DND-41 (cell line): ENCODE measurements at regions not wholly inside any gene's neighbourhood (a gene's known extent, or its start where the extent isn't known, plus 50 kb on each side); places are given as distances from the start of the nearest gene placed in this dataset.

Experiments used
- ATAC-seq: fragments of 200-7000 bp; cut with Tn5 transposase; 3 replicates; pipeline ENCODE4 v1.9.1; 2021; ENCODE audit warnings: low read depth; ENCODE audit not compliant: insufficient read depth
- DNase-seq: peaks from one replicate; pipeline ENCODE4 v3.0.0-alpha.2; 2020
- H2AFZ ChIP-seq: 2 replicates; pipeline ENCODE4 v1.6.0; 2012; ENCODE audit warnings: low read depth, low read length
- H3K27ac ChIP-seq: 2 replicates; pipeline ENCODE4 v1.5.1; 2012; ENCODE audit warnings: low read length, inconsistent platforms
- H3K27me3 ChIP-seq: fragments of 200-600 bp; sonication (generic); 2 replicates; pipeline ENCODE4 v1.6.0; 2012; ENCODE audit warnings: low read length, mild to moderate bottlenecking, inconsistent platforms; ENCODE audit not compliant: insufficient read depth, poor library complexity
- H3K36me3 ChIP-seq: 2 replicates; pipeline ENCODE4 v1.5.1; 2012; ENCODE audit warnings: low read length, inconsistent platforms; ENCODE audit not compliant: insufficient read depth
- H3K4me1 ChIP-seq: 2 replicates; pipeline ENCODE4 v1.5.1; 2012; ENCODE audit warnings: mild to moderate bottlenecking, low read length; ENCODE audit not compliant: insufficient read depth
- H3K4me2 ChIP-seq: 2 replicates; pipeline ENCODE4 v1.6.0; 2012; ENCODE audit warnings: mild to moderate bottlenecking, moderate library complexity, low read length, inconsistent platforms; ENCODE audit not compliant: insufficient read depth
- H3K4me3 ChIP-seq, 2 experiments: fragments of 200-600 bp in 1 of 2; shearing (Covaris generic) in 1 of 2; 2 replicates each; pipeline ENCODE4 v1.5.1; 2012 to 2016; ENCODE audit warnings: inconsistent platforms in 2 of 2, low read length in 2 of 2, mild to moderate bottlenecking in 2 of 2, low read depth in 1 of 2, moderate library complexity in 1 of 2
- H3K79me2 ChIP-seq: 2 replicates; pipeline ENCODE4 v1.6.0; 2012; ENCODE audit warnings: low read length, inconsistent platforms; ENCODE audit not compliant: insufficient read depth
- H3K9ac ChIP-seq: 2 replicates; pipeline ENCODE4 v1.6.0; 2012; ENCODE audit warnings: low read depth, mild to moderate bottlenecking, inconsistent platforms, low read length, moderate library complexity
- H3K9me3 ChIP-seq: 2 replicates; pipeline ENCODE4 v1.5.1; 2012; ENCODE audit warnings: low read length, moderate library complexity, mild to moderate bottlenecking, inconsistent platforms; ENCODE audit not compliant: insufficient read depth, severe bottlenecking
- H4K20me1 ChIP-seq: 2 replicates; pipeline ENCODE4 v1.6.0; 2012; ENCODE audit warnings: low read length; ENCODE audit not compliant: insufficient read depth
- CTCF ChIP-seq: IDR thresholded peaks from 2 replicates; pipeline ENCODE4 v1.5.1; 2012; ENCODE audit warnings: borderline replicate concordance, low read length, moderate library complexity, mild to moderate bottlenecking; ENCODE audit not compliant: poor library complexity, severe bottlenecking; ENCODE audit errors: extremely low read depth
- EZH2 ChIP-seq: IDR thresholded peaks from 3 replicates; pipeline ENCODE4 v1.6.1; 2012; ENCODE audit warnings: borderline replicate concordance, low read depth, mild to moderate bottlenecking, moderate library complexity, low read length, inconsistent platforms; ENCODE audit not compliant: severe bottlenecking

- H3K9me3 ChIP-seq = no peaks in the 10 kb centered on the region
- no peaks in the 10 kb centered on the region for H4K20me1 ChIP-seq
- no peaks in the 10 kb centered on the region for H3K4me1 ChIP-seq
- no peak overlapping the region for H3K27ac ChIP-seq
- no peak for TF ChIP-seq CTCF
- TF ChIP-seq EZH2 = no peak
- ATAC-seq (no peak), DNase-seq (no peak)
- no peaks in the 10 kb centered on the region for H3K36me3 ChIP-seq
- H3K4me3 ChIP-seq = no peak overlapping the region
- no peak overlapping the region for H2AFZ ChIP-seq
- no peak overlapping the region for H3K9ac ChIP-seq
- H3K27me3 ChIP-seq = peaks cover 13% of the 10 kb centered on the region
- H3K79me2 ChIP-seq = no peaks in the 10 kb centered on the region
- no peak overlapping the region for H3K4me2 ChIP-seq
Measured at GRCh38 chr9:90064248-90064647, 459.4 kb downstream of the GADD45G start.

DNA sequence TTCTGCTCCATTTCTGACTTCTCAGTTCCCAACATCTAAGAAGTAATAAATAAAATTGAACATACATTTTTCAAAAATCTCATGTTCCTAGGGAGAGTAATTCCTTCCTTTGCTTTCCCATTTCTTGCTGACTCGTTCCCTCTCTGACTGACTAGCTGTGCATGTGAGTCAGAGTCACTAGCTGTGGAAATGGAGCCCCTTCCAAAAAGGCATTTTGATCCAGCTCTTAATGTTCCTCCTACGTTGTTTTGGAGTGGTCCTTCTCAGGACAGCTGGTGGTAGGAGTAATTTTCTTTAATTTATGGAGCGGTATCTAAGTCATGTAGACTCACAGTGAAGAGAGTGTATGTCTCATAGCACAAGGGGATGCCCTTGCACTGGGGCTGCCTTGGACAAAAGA is 460.2 kb downstream of the GADD45G start:
- DNase-seq (no peak), ATAC-seq (no peak)
- Histone ChIP-seq H3K79me2 (no peaks in the 10 kb centered on the region), H3K27ac (no peak overlapping the region), H3K27me3 (peaks cover 15% of the 10 kb centered on the region), H3K9me3 (no peaks in the 10 kb centered on the region), H2AFZ (no peak overlapping the region), H3K9ac (no peak overlapping the region), H3K4me3 (no peak overlapping the region), H3K4me1 (no peaks in the 10 kb centered on the region), H3K4me2 (no peak overlapping the region), H3K36me3 (no peaks in the 10 kb centered on the region), H4K20me1 (no peaks in the 10 kb centered on the region)
- TF ChIP-seq CTCF (no peak), EZH2 (no peak)

GRCh38 chr9:90065851-90066250 is 461.0 kb downstream of the GADD45G start:
- Histone ChIP-seq H3K9me3 (no peaks in the 10 kb centered on the region), H3K79me2 (no peaks in the 10 kb centered on the region), H3K9ac (no peak overlapping the region), H3K4me3 (no peak overlapping the region), H3K4me2 (no peak overlapping the region), H3K27me3 (peaks cover 20% of the 10 kb centered on the region), H3K4me1 (no peaks in the 10 kb centered on the region), H3K36me3 (no peaks in the 10 kb centered on the region), H2AFZ (no peak overlapping the region), H4K20me1 (no peaks in the 10 kb centered on the region), H3K27ac (no peak overlapping the region)
- DNase-seq (no peak), ATAC-seq (no peak)
- no peak for TF ChIP-seq CTCF
- TF ChIP-seq EZH2 = no peak

DNA sequence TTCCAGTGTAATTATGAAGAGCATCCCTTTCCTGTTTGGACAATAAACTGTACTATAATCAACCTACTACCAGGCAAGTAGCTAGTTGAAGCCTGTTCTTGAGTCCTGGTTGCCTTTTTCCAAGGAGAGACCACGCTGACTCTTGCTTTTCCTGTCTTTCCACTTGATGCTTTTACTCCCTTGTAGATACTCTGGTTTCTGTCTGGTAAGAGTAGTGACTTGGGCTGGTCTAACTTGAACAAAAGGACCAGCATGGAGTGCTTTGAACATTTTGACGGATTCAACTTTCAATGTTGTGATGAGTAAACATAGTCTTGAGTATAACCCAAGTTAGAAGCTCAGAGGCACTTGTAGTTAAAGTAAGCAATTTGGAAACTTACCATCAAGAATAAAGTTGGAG is 464.3 kb downstream of the GADD45G start:
- Histone ChIP-seq H3K4me2 (no peak overlapping the region), H4K20me1 (no peaks in the 10 kb centered on the region), H3K27ac (no peak overlapping the region), H3K36me3 (no peaks in the 10 kb centered on the region), H3K79me2 (no peaks in the 10 kb centered on the region), H3K4me1 (no peaks in the 10 kb centered on the region), H3K9me3 (no peaks in the 10 kb centered on the region), H2AFZ (no peak overlapping the region), H3K4me3 (no peak overlapping the region), H3K9ac (no peak overlapping the region), H3K27me3 (peaks cover 25% of the 10 kb centered on the region)
- no peak for DNase-seq
- TF ChIP-seq CTCF (no peak), EZH2 (no peak)
- no peak for ATAC-seq
